ENCODE measurements at regions not wholly inside any gene's neighbourhood (a gene's known extent, or its start where the extent isn't known, plus 50 kb on each side); places are given as distances from the start of the nearest gene placed in this dataset.

DNA sequence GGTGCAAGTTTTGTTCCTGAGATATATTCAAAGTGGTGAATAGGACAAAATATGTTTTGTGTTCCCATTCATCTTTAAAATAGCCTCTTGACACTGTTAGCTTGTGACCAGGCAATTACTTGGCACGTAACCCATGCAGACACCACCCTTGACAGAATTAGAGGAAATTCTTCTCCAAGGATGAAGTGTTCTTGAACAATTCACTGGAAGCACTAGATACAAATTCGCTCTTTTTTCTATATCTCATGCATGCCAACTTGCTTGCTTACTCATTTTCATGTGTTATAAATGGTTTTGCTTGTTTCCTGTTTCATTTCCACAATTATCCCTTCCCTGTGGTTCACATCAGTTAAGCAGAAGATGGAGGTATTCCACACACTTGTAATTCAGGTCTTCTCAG, 105.2 kb upstream of the MAN1A1 start:
- TF ChIP-seq EZH2phosphoT487 (IDR thresholded peaks at IDR 0.05; ENCODE audit: unreplicated experiment): no peak
- TF ChIP-seq, protein P1, sequence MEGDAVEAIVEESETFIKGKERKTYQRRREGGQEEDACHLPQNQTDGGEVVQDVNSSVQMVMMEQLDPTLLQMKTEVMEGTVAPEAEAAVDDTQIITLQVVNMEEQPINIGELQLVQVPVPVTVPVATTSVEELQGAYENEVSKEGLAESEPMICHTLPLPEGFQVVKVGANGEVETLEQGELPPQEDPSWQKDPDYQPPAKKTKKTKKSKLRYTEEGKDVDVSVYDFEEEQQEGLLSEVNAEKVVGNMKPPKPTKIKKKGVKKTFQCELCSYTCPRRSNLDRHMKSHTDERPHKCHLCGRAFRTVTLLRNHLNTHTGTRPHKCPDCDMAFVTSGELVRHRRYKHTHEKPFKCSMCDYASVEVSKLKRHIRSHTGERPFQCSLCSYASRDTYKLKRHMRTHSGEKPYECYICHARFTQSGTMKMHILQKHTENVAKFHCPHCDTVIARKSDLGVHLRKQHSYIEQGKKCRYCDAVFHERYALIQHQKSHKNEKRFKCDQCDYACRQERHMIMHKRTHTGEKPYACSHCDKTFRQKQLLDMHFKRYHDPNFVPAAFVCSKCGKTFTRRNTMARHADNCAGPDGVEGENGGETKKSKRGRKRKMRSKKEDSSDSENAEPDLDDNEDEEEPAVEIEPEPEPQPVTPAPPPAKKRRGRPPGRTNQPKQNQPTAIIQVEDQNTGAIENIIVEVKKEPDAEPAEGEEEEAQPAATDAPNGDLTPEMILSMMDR (conservative IDR thresholded peaks at IDR 0.05; ENCODE audit: low read depth in 2 of 2): no peak
- no peak for TF ChIP-seq EZH2 (IDR thresholded peaks at IDR 0.05; ENCODE audit: low read depth, unreplicated experiment)
